Ascending aorta (tissue), 2 donors: ENCODE measurements at regions not wholly inside any gene's neighbourhood (a gene's known extent, or its start where the extent isn't known, plus 50 kb on each side); places are given as distances from the start of the nearest gene placed in this dataset.
A peak's percentile ranks its signal among the peaks of the same experiment; 100 is the strongest.

Experiments used
- DNase-seq, 2 donors: peaks; one replicate each; pipeline ENCODE4 v3.0.0-alpha.2; 2019; ENCODE audit warnings: low spot score in 2 of 2
- H3K27ac ChIP-seq, 2 donors: fragments of 200-600 bp; sonication (generic); one replicate each; pipeline ENCODE4 v1.5.1; 2016 to 2017; ENCODE audit warnings: mild to moderate bottlenecking in 1 of 2
- H3K27me3 ChIP-seq: fragments of 200-600 bp; sonication (generic); one replicate; pipeline ENCODE4 v1.5.1; 2017
- H3K36me3 ChIP-seq, 2 donors: fragments of 200-600 bp; sonication (generic); one replicate each; pipeline ENCODE4 v1.5.1; 2016
- H3K4me1 ChIP-seq, 2 donors: fragments of 200-600 bp; sonication (generic); one replicate each; pipeline ENCODE4 v1.5.1; 2016 to 2017; ENCODE audit warnings: mild to moderate bottlenecking in 1 of 2
- H3K4me3 ChIP-seq, 2 donors: fragments of 200-600 bp; sonication (generic); one replicate each; pipeline ENCODE4 v1.5.1; 2016 to 2017; ENCODE audit warnings: mild to moderate bottlenecking in 1 of 2
- H3K9me3 ChIP-seq, 2 donors: fragments of 200-600 bp; sonication (generic); one replicate each; pipeline ENCODE4 v1.5.1; 2016
- intact Hi-C: fragments of 100-400 bp; cut with DNase I; formaldehyde crosslinking; loops from one replicate; pipeline ENCODE4 v1.15.1; 2023
- TF ChIP-seq, protein P1 (sequence below), 3 experiments: fragments of 200-600 bp in 2 of 3; fragments of 450-650 bp in 1 of 3; sonication (generic) in 2 of 3; IDR thresholded peaks; one replicate each; pipeline ENCODE4 v1.5.1; 2016 to 2019; ENCODE audit warnings: antibody characterized with exemption in 3 of 3, mild to moderate bottlenecking in 1 of 3, moderate library complexity in 1 of 3

DNA sequence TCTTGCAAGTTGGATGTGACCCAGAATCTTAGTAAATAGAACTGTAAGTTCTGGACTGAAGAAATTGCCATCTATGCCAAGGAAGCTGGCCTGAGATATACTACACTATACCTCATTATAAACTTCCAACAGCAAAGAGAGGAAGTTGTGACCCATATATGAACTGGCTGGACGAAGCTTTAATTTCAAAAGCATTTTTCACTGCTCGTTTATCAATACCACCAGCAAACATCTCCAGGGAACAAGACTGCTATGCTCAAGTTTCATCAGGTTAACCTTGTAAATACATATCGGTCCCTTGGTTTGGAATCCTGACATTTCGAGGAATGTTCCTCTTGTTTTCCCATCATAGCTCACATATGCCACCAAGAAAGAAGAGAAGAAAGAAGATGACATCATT is 334.5 kb upstream of the IGFBP7 start:
- TF ChIP-seq, protein P1, sequence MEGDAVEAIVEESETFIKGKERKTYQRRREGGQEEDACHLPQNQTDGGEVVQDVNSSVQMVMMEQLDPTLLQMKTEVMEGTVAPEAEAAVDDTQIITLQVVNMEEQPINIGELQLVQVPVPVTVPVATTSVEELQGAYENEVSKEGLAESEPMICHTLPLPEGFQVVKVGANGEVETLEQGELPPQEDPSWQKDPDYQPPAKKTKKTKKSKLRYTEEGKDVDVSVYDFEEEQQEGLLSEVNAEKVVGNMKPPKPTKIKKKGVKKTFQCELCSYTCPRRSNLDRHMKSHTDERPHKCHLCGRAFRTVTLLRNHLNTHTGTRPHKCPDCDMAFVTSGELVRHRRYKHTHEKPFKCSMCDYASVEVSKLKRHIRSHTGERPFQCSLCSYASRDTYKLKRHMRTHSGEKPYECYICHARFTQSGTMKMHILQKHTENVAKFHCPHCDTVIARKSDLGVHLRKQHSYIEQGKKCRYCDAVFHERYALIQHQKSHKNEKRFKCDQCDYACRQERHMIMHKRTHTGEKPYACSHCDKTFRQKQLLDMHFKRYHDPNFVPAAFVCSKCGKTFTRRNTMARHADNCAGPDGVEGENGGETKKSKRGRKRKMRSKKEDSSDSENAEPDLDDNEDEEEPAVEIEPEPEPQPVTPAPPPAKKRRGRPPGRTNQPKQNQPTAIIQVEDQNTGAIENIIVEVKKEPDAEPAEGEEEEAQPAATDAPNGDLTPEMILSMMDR (IDR thresholded peaks at IDR 0.05) = no peak
- Histone ChIP-seq H3K9me3 (no peaks in the 10 kb centered on the region), H3K4me3 (no peak overlapping the region), H3K4me1 (peaks cover 0 to 3% of the 10 kb centered on the region in 2 donors), H3K27me3 (no peaks in the 10 kb centered on the region), H3K27ac (no peak overlapping the region), H3K36me3 (no peaks in the 10 kb centered on the region)
- intact Hi-C loops = no loop called here
- DNase-seq = no peak

DNA sequence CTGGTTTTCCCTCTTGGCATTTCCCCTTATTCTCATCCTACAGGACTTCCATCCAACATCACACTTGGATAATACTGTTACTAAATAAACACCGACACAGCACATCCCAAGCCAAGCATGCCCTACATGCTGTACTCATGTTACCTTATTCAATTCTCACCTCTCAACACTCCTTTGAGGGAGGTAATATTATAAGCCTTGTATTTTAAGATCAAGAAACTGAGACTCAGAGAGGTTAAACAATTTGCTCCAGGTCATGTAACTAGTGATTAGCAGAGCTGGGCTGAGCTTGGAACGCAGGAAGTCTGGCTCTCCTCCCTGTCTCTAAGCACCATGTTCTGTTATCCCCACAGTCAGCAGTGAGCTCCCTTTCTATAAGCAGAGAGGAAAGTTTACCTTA is 333.6 kb upstream of the IGFBP7 start:
- Histone ChIP-seq H3K9me3 (no peaks in the 10 kb centered on the region), H3K36me3 (no peaks in the 10 kb centered on the region), H3K4me1 (peaks cover 0 to 3% of the 10 kb centered on the region in 2 donors), H3K27me3 (no peaks in the 10 kb centered on the region), H3K4me3 (no peak overlapping the region), H3K27ac (no peak overlapping the region)
- no peak for DNase-seq
- TF ChIP-seq, protein P1 (IDR thresholded peaks at IDR 0.05) = no peak
- intact Hi-C loops = no loop called here

DNA sequence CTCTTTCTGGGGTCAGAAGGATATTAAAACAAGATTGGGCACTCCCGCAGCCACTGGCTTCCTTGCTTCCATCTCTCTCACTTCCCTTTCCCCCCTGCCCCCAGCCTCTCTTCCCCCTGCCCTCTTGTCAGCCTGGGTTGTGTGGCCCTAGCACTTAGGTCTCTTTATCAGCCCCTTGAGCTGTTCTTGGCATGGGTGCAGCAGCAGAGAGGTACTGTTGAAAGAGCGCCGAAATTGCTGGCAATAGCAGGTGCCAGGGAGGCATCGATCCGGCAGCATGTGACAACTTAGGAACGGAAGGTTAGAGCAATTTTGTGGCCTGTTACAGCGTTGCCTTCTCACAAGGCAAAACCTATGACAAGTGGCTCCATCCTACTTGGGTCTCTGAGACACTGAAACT is 333.1 kb upstream of the IGFBP7 start:
- H3K4me3 ChIP-seq = no peak overlapping the region
- H3K27ac ChIP-seq = no peak overlapping the region
- no peak for DNase-seq
- H3K9me3 ChIP-seq = no peaks in the 10 kb centered on the region
- H3K27me3 ChIP-seq = no peaks in the 10 kb centered on the region
- TF ChIP-seq, protein P1 (IDR thresholded peaks at IDR 0.05) = no peak
- no peaks in the 10 kb centered on the region for H3K36me3 ChIP-seq
- intact Hi-C loops = no loop called here
- peaks cover 0 to 3% of the 10 kb centered on the region in 2 donors for H3K4me1 ChIP-seq

DNA sequence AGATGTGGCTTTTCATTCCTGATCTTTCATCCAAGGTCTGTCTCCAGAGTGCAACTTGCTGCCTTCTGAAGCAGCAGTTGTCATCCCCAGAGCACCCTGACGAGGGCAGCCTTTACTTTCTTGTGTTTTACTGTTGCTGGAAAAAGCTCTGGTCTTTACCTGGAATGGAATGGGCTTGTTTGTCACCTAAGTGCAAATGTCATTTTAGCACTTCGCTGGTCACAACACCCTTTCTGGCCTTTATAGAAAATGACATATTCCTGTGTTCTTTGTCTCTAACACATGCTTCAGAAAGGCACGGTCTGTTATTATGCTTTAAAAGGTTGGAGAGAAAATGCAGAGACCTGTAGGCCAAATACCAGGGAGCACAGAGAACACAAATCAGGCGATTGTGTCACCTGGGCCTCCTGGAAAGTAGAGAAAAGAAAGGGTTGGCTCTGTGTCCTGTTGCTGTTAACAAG is 332.7 kb upstream of the IGFBP7 start:
- Histone ChIP-seq H3K27ac (no peak overlapping the region), H3K36me3 (no peaks in the 10 kb centered on the region), H3K9me3 (no peaks in the 10 kb centered on the region), H3K4me1 (peaks cover 0 to 3% of the 10 kb centered on the region in 2 donors), H3K27me3 (no peaks in the 10 kb centered on the region), H3K4me3 (no peak overlapping the region)
- TF ChIP-seq, protein P1 (IDR thresholded peaks at IDR 0.05) = peak in 2 of 3 experiments; percentile 72 to 74
- DNase-seq = no peak
- intact Hi-C loops = no loop called here

- intact Hi-C loops = no loop called here
- H3K27me3 ChIP-seq = no peaks in the 10 kb centered on the region
- H3K4me1 ChIP-seq = peaks cover 0 to 3% of the 10 kb centered on the region in 2 donors
- TF ChIP-seq, protein P1 (IDR thresholded peaks at IDR 0.05) = no peak
- H3K9me3 ChIP-seq = no peaks in the 10 kb centered on the region
- no peak overlapping the region for H3K4me3 ChIP-seq
- no peak overlapping the region for H3K27ac ChIP-seq
- DNase-seq = no peak
- H3K36me3 ChIP-seq = no peaks in the 10 kb centered on the region
Measured at GRCh38 chr4:57442241-57442640, 332.1 kb upstream of the IGFBP7 start.

DNA sequence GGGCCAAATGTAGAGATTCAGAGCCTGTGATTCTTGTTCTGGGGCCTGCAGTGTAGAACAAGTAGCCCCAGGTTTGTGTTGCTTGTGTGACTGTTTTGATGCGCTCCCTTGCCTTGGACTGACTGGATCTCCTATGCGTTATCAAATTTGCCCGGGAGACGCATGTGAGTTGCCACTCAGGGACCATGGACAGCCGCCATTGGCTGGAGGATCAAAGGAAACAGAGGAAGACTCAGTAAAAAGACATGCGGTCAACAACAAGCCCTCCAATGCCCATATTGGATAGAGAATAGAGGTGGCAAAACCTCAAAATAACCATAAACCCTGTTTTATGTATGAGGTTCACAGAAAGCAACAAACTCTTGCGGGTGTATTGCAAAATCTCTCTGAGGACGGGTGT is 327.5 kb upstream of the IGFBP7 start:
- H3K4me3 ChIP-seq = no peak overlapping the region
- no peak overlapping the region for H3K27ac ChIP-seq
- H3K27me3 ChIP-seq = no peaks in the 10 kb centered on the region
- DNase-seq = no peak
- no peaks in the 10 kb centered on the region for H3K9me3 ChIP-seq
- H3K4me1 ChIP-seq = peaks cover 0 to 3% of the 10 kb centered on the region in 2 donors
- no peaks in the 10 kb centered on the region for H3K36me3 ChIP-seq
- TF ChIP-seq, protein P1 (IDR thresholded peaks at IDR 0.05) = no peak
- intact Hi-C loops = no loop called here
